Naive thymus-derived CD4-positive, alpha-beta T cell (primary cell): ENCODE measurements at regions not wholly inside any gene's neighbourhood (a gene's known extent, or its start where the extent isn't known, plus 50 kb on each side); places are given as distances from the start of the nearest gene placed in this dataset.

Experiments
- ATAC-seq: fragments of 150-1000 bp; cut with Tn5 transposase; 2 replicates; pipeline ENCODE4 v1.10.0; 2021; ENCODE audit warnings: mild to moderate bottlenecking, moderate library complexity
- CTCF ChIA-PET: fragments of 350-600 bp; sonication (Branson Sonifier 250); formaldehyde crosslinking; loops from one replicate; lab custom pipeline; 2021; ENCODE audit warnings: antibody characterized with exemption; lab: Charles Lee
- POLR2A ChIA-PET: fragments of 350-600 bp; sonication (Branson Sonifier 250); formaldehyde crosslinking; loops from one replicate; lab custom pipeline; 2021; ENCODE audit warnings: antibody characterized with exemption, inconsistent platforms; lab: Charles Lee
- DNase-seq, 9 donors: peaks; one replicate each; pipeline versions ENCODE4 v3.0.0 to v3.0.0-alpha.2; 2020 to 2022; ENCODE audit warnings: mixed read lengths in 1 of 9
- H3K27ac ChIP-seq: one replicate; pipeline ENCODE4 v1.7.0; 2013; ENCODE audit warnings: mild to moderate bottlenecking, low read depth, low read length, moderate library complexity
- H3K27me3 ChIP-seq, 2 donors: one replicate each; pipeline ENCODE4 v1.7.0; 2013; ENCODE audit warnings: low read length in 2 of 2, mild to moderate bottlenecking in 2 of 2, moderate library complexity in 2 of 2; ENCODE audit not compliant: control insufficient read depth in 2 of 2, insufficient read depth in 2 of 2
- H3K36me3 ChIP-seq, 3 experiments: 1 replicate in 2 of 3; 2 replicates in 1 of 3; pipeline ENCODE4 v1.7.0; 2013; ENCODE audit warnings: low read length in 3 of 3, mild to moderate bottlenecking in 3 of 3, moderate library complexity in 1 of 3; ENCODE audit not compliant: insufficient read depth in 3 of 3, control insufficient read depth in 2 of 3
- H3K4me1 ChIP-seq, 2 donors: one replicate each; pipeline ENCODE4 v1.7.0; 2013; ENCODE audit warnings: low read length in 2 of 2, mild to moderate bottlenecking in 2 of 2, moderate library complexity in 1 of 2; ENCODE audit not compliant: control insufficient read depth in 2 of 2, insufficient read depth in 2 of 2
- H3K4me3 ChIP-seq: 2 replicates; pipeline ENCODE4 v1.7.0; 2013; ENCODE audit warnings: mild to moderate bottlenecking, low read length
- H3K9me3 ChIP-seq, 3 experiments: 1 replicate in 2 of 3; 2 replicates in 1 of 3; pipeline ENCODE4 v1.7.0; 2013; ENCODE audit warnings: low read length in 3 of 3; ENCODE audit not compliant: control insufficient read depth in 2 of 3
- H3K27ac Mint-ChIP-seq, 9 donors: one replicate each; pipeline ENCODE4 v1.8.0; 2020 to 2022; ENCODE audit warnings: mixed read lengths in 9 of 9, mild to moderate bottlenecking in 8 of 9, moderate library complexity in 5 of 9, inconsistent platforms in 2 of 9
- H3K27me3 Mint-ChIP-seq, 5 donors: one replicate each; pipeline ENCODE4 v1.8.0; 2021 to 2022; ENCODE audit warnings: mixed read lengths in 5 of 5, mild to moderate bottlenecking in 1 of 5
- H3K36me3 Mint-ChIP-seq, 5 donors: one replicate each; pipeline ENCODE4 v1.8.0; 2020 to 2022; ENCODE audit warnings: mixed read lengths in 5 of 5, mild to moderate bottlenecking in 3 of 5, inconsistent platforms in 1 of 5
- H3K4me1 Mint-ChIP-seq, 7 donors: one replicate each; pipeline ENCODE4 v1.8.0; 2020 to 2022; ENCODE audit warnings: mixed read lengths in 7 of 7, mild to moderate bottlenecking in 3 of 7, inconsistent platforms in 1 of 7
- H3K4me3 Mint-ChIP-seq, 10 donors: one replicate each; pipeline ENCODE4 v1.8.0; 2020 to 2022; ENCODE audit warnings: mild to moderate bottlenecking in 10 of 10, mixed read lengths in 10 of 10, moderate library complexity in 6 of 10, inconsistent platforms in 2 of 10
- H3K9me3 Mint-ChIP-seq, 11 donors: one replicate each; pipeline ENCODE4 v1.8.0; 2020 to 2022; ENCODE audit warnings: mixed read lengths in 11 of 11, mild to moderate bottlenecking in 4 of 11, inconsistent platforms in 1 of 11, moderate library complexity in 1 of 11
- intact Hi-C, 2 donors: fragments of 100-400 bp; cut with micrococcal nuclease; formaldehyde crosslinking; loops; one replicate each; pipeline ENCODE4 v1.15.1; 2023

- Mint-ChIP-seq H3K27ac (peak overlapping the region in 5 of 9 donors; percentile 18 to 75 (median 36)), H3K4me3 (peak overlapping the region; percentile 11 to 75 (median 52)), H3K27me3 (no peaks in the 10 kb centered on the region), H3K4me1 (peaks cover 30 to 78% (median 65%) of the 10 kb centered on the region in 7 donors), H3K36me3 (peaks cover 0 to 23% (median 0%) of the 10 kb centered on the region in 5 donors), H3K9me3 (peaks cover 0 to 10% (median 0%) of the 10 kb centered on the region in 11 donors)
- POLR2A ChIA-PET, result interaction anchor here (1.1 kb wide), 1 partner anchor 9 kb away, joined by 4 read pairs; no protein-coding TSS in a partner anchor
- Histone ChIP-seq H3K4me3 (no peak overlapping the region), H3K9me3 (no peaks in the 10 kb centered on the region), H3K27me3 (no peaks in the 10 kb centered on the region), H3K4me1 (peaks cover 47 to 54% of the 10 kb centered on the region in 2 donors), H3K36me3 (no peaks in the 10 kb centered on the region), H3K27ac (no peak overlapping the region)
- ATAC-seq (peak; percentile 46), DNase-seq (peak in 4 of 9 donors; percentile 19 to 56 (median 28))
- intact Hi-C loops, result loop anchor here (10.0 kb wide), 5 partner anchors 352 to 1412 kb away; partner anchors contain the start of gene DGKH (in 2 of the 2)
- CTCF ChIA-PET, result no interaction called here
These were observed 124.5 kb downstream of the AKAP11 start for GRCh38 chr13:42396501-42396900.

GRCh38 chr13:42396901-42397655 lies 125.1 kb downstream of the AKAP11 start:
- Histone ChIP-seq H3K27me3 (no peaks in the 10 kb centered on the region), H3K4me1 (peaks cover 45 to 49% of the 10 kb centered on the region in 2 donors), H3K27ac (no peak overlapping the region), H3K9me3 (no peaks in the 10 kb centered on the region), H3K36me3 (no peaks in the 10 kb centered on the region), H3K4me3 (no peak overlapping the region)
- Mint-ChIP-seq H3K36me3 (peaks cover 0 to 24% (median 0%) of the 10 kb centered on the region in 5 donors), H3K27ac (peak overlapping the region in 3 of 9 donors; percentile 36 to 63 (median 56)), H3K9me3 (peaks cover 0 to 10% (median 0%) of the 10 kb centered on the region in 11 donors), H3K4me1 (peaks cover 30 to 72% (median 59%) of the 10 kb centered on the region in 7 donors), H3K4me3 (peak overlapping the region in 7 of 10 donors; percentile 36 to 75 (median 53)), H3K27me3 (no peaks in the 10 kb centered on the region)
- no peak for DNase-seq
- intact Hi-C loops, result loop anchor here (10.0 kb wide), 5 partner anchors 352 to 1412 kb away; partner anchors contain the start of gene DGKH (in 2 of the 2)
- no peak for ATAC-seq
- CTCF ChIA-PET, result no interaction called here
- POLR2A ChIA-PET, result interaction anchor here (1.1 kb wide), 1 partner anchor 9 kb away, joined by 4 read pairs; no protein-coding TSS in a partner anchor

- Mint-ChIP-seq H3K27ac (no peak overlapping the region), H3K4me3 (no peak overlapping the region), H3K9me3 (peaks cover 0 to 10% (median 0%) of the 10 kb centered on the region in 11 donors), H3K4me1 (peaks cover 17 to 62% (median 44%) of the 10 kb centered on the region in 7 donors), H3K27me3 (no peaks in the 10 kb centered on the region), H3K36me3 (peaks cover 0 to 27% (median 0%) of the 10 kb centered on the region in 5 donors)
- Histone ChIP-seq H3K4me3 (no peak overlapping the region), H3K27ac (no peak overlapping the region), H3K36me3 (no peaks in the 10 kb centered on the region), H3K9me3 (no peaks in the 10 kb centered on the region), H3K27me3 (no peaks in the 10 kb centered on the region), H3K4me1 (peaks cover 31 to 35% of the 10 kb centered on the region in 2 donors)
- ChIA-PET POLR2A (no interaction called here), CTCF (no interaction called here)
- ATAC-seq (no peak), DNase-seq (no peak)
- intact Hi-C loops, result loop anchor here (10.0 kb wide), 5 partner anchors 354 to 1414 kb away; partner anchors contain the start of gene DGKH (in 2 of the 2)
These were observed 126.6 kb downstream of the AKAP11 start for GRCh38 chr13:42398533-42398932.

- Mint-ChIP-seq H3K4me3 (no peak overlapping the region), H3K27me3 (no peaks in the 10 kb centered on the region), H3K27ac (peak overlapping the region in 2 of 9 donors; percentile 20 to 44), H3K36me3 (peaks cover 0 to 31% (median 0%) of the 10 kb centered on the region in 5 donors), H3K4me1 (peaks cover 0 to 52% (median 27%) of the 10 kb centered on the region in 7 donors), H3K9me3 (peaks cover 0 to 10% (median 0%) of the 10 kb centered on the region in 11 donors)
- Histone ChIP-seq H3K4me3 (no peak overlapping the region), H3K27ac (no peak overlapping the region), H3K27me3 (no peaks in the 10 kb centered on the region), H3K4me1 (peaks cover 13 to 18% of the 10 kb centered on the region in 2 donors), H3K36me3 (no peaks in the 10 kb centered on the region), H3K9me3 (no peaks in the 10 kb centered on the region)
- no peak for ATAC-seq
- no peak for DNase-seq
- CTCF ChIA-PET, result interaction anchor here (0.7 kb wide), 1 partner anchor 17 kb away, joined by 3 read pairs; no protein-coding TSS in a partner anchor
- intact Hi-C loops, result no loop called here
- POLR2A ChIA-PET, result no interaction called here
These were observed 128.4 kb downstream of the AKAP11 start for GRCh38 chr13:42400188-42400833.

- Histone ChIP-seq H3K9me3 (no peaks in the 10 kb centered on the region), H3K36me3 (no peaks in the 10 kb centered on the region), H3K4me1 (peaks cover 2 to 16% of the 10 kb centered on the region in 2 donors), H3K27me3 (no peaks in the 10 kb centered on the region), H3K27ac (no peak overlapping the region), H3K4me3 (no peak overlapping the region)
- Mint-ChIP-seq H3K4me1 (peaks cover 0 to 56% (median 16%) of the 10 kb centered on the region in 7 donors), H3K27me3 (no peaks in the 10 kb centered on the region), H3K9me3 (peaks cover 0 to 10% (median 0%) of the 10 kb centered on the region in 11 donors), H3K36me3 (peaks cover 0 to 31% (median 0%) of the 10 kb centered on the region in 5 donors), H3K27ac (peak overlapping the region in 1 of 9 donors; percentile 27), H3K4me3 (no peak overlapping the region)
- POLR2A ChIA-PET, result no interaction called here
- CTCF ChIA-PET, result no interaction called here
- DNase-seq, result no peak
- no peak for ATAC-seq
- intact Hi-C loops, result no loop called here
These were observed 129.4 kb downstream of the AKAP11 start for GRCh38 chr13:42401376-42401775.

- Histone ChIP-seq H3K27me3 (no peaks in the 10 kb centered on the region), H3K4me1 (peaks cover 0 to 13% of the 10 kb centered on the region in 2 donors), H3K4me3 (no peak overlapping the region), H3K9me3 (no peaks in the 10 kb centered on the region), H3K36me3 (no peaks in the 10 kb centered on the region), H3K27ac (no peak overlapping the region)
- Mint-ChIP-seq H3K9me3 (no peaks in the 10 kb centered on the region), H3K27me3 (no peaks in the 10 kb centered on the region), H3K4me3 (peak overlapping the region in 2 of 10 donors; percentile 3 to 62), H3K27ac (peak overlapping the region in 1 of 9 donors; percentile 88), H3K36me3 (peaks cover 0 to 16% (median 0%) of the 10 kb centered on the region in 5 donors), H3K4me1 (peaks cover 0 to 29% (median 0%) of the 10 kb centered on the region in 7 donors)
- intact Hi-C loops, result loop anchor here (1.0 to 2.0 kb wide), 3 partner anchors 13 to 29 kb away; no protein-coding TSS in a partner anchor
- DNase-seq, result peak in 1 of 9 donors; percentile 70
- peak; percentile 57 for ATAC-seq
- ChIA-PET CTCF (no interaction called here), POLR2A (no interaction called here)
These were observed 133.9 kb downstream of the AKAP11 start for GRCh38 chr13:42405665-42406390.
